ENCODE measurements at regions not wholly inside any gene's neighbourhood (a gene's known extent, or its start where the extent isn't known, plus 50 kb on each side); places are given as distances from the start of the nearest gene placed in this dataset.

DNA sequence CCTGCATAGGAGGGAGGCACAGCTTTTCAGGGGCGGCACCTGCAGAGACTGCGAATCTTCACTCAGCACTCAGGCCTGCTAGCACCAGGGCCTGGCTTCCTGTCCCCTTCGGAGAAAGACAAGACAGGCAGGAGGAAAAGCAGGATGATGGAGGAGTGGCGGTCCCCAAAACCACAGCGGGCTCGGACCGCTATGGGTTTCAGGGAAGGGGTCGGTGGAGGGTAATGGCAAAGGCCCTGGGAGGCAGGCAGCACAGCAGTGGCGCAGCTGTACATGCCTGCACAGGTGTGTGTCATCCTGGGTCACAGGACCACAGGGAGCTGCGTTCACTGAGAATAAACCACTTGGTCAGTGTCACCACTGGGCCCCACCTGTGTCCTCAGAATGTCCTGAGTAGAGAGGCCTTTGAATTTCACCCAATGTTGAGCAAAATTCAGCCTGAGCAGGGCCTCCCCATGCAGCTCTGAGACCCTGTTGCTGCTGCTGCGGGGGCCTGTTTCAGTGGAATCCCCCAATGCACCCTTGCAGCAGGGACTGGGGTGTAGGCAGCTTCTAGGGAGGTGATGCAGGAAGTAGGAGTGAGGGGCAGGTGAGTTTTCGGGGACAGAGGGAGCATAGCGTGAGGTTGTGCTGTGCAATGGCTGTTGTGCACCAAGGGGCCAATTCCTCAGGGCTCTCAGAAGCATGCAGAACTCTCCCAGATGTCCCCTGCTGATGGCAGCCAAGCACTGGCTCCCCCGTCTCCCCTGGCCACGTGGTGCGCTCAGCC lies 90.6 kb upstream of the PPP2R2D start:
- TF ChIP-seq, protein P1, sequence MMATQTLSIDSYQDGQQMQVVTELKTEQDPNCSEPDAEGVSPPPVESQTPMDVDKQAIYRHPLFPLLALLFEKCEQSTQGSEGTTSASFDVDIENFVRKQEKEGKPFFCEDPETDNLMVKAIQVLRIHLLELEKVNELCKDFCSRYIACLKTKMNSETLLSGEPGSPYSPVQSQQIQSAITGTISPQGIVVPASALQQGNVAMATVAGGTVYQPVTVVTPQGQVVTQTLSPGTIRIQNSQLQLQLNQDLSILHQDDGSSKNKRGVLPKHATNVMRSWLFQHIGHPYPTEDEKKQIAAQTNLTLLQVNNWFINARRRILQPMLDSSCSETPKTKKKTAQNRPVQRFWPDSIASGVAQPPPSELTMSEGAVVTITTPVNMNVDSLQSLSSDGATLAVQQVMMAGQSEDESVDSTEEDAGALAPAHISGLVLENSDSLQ (IDR thresholded peaks at IDR 0.05), result no peak
- no peak for TF ChIP-seq POLR2A (IDR thresholded peaks at IDR 0.05; ENCODE audit: low read depth, low read length)
- no peak for TF ChIP-seq ESRRA (IDR thresholded peaks at IDR 0.05; ENCODE audit: low read length)
